Natural killer cell treated with Interleukin-12 subunit alpha and Interleukin-12 subunit beta and Interleukin-15 and Interleukin-18, amount 100 ng/mL, for 72 hours (primary cell): ENCODE measurements at regions not wholly inside any gene's neighbourhood (a gene's known extent, or its start where the extent isn't known, plus 50 kb on each side); places are given as distances from the start of the nearest gene placed in this dataset.

Experiments used
- ATAC-seq, 2 donors: fragments of 150-1000 bp; cut with Tn5 transposase in 1 of 2; sonication (Bioruptor Pico), chemical (Tn5 transposase) in 1 of 2; 2 replicates each; pipeline ENCODE4 v1.10.0; 2021
- DNase-seq: peaks from one replicate; pipeline ENCODE4 v3.0.0; 2022; ENCODE audit warnings: low spot score
- H3K27ac Mint-ChIP-seq, 2 donors: 1 replicate in 1 of 2; 2 replicates in 1 of 2; pipeline ENCODE4 v1.8.0; 2022; ENCODE audit warnings: mixed read lengths in 2 of 2, mild to moderate bottlenecking in 1 of 2, moderate library complexity in 1 of 2
- H3K27me3 Mint-ChIP-seq, 2 donors: 1 replicate in 1 of 2; 2 replicates in 1 of 2; pipeline ENCODE4 v1.8.0; 2022; ENCODE audit warnings: mixed read lengths in 2 of 2
- H3K36me3 Mint-ChIP-seq: one replicate; pipeline ENCODE4 v1.8.0; 2022; ENCODE audit warnings: mixed read lengths
- H3K4me1 Mint-ChIP-seq, 2 donors: 1 replicate in 1 of 2; 2 replicates in 1 of 2; pipeline ENCODE4 v1.8.0; 2022; ENCODE audit warnings: low read depth in 2 of 2, mixed read lengths in 2 of 2, mild to moderate bottlenecking in 1 of 2
- H3K4me3 Mint-ChIP-seq: one replicate; pipeline ENCODE4 v1.8.0; 2022; ENCODE audit warnings: mixed read lengths
- H3K9me3 Mint-ChIP-seq: 2 replicates; pipeline ENCODE4 v1.8.0; 2022; ENCODE audit warnings: mixed read lengths

DNA sequence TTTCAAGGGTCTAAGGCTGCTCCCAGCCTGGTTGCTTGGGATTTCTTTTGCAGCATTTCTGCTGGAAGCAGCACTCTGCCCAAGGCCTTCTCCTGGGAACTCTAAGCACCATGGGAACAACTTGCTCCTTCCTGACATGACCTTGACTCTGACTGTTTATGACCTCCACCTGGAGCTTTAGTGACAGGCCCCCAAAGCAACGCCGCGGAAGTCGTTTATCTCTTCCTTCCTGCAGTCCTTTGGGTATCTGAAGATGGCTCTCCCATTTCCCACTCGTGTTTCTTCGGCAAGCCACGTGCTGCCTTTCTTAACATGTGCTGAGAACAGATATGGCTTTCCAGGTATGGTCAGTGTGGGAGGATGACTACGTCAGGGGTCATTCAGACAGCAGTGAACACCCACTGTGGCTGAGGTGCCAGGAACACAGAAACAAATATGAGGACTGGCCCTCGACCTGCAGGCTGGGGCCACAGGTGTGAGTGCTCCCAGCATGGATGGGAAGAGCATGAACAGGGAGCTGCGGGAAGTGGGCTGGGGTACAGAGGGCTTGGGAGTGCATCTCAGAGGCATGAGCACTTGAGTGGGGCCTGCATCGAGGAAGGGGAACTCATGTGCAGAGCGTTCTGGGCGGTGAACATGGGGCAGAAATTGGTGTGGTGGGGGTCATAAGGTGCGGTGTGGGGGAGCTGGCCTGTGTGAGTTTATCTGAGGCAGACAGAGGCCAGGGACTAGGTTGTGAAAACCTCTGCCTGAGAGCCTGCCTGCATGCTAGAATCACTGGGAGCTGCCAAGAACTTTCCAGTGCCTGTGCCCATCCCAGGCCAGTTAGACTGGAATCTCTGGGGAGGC lies 140.5 kb downstream of the TSN start:
- ATAC-seq (no peak), DNase-seq (no peak)
- Mint-ChIP-seq H3K4me3 (no peak overlapping the region), H3K36me3 (no peaks in the 10 kb centered on the region), H3K9me3 (no peaks in the 10 kb centered on the region), H3K27ac (no peak overlapping the region), H3K27me3 (no peaks in the 10 kb centered on the region), H3K4me1 (no peaks in the 10 kb centered on the region)

DNA sequence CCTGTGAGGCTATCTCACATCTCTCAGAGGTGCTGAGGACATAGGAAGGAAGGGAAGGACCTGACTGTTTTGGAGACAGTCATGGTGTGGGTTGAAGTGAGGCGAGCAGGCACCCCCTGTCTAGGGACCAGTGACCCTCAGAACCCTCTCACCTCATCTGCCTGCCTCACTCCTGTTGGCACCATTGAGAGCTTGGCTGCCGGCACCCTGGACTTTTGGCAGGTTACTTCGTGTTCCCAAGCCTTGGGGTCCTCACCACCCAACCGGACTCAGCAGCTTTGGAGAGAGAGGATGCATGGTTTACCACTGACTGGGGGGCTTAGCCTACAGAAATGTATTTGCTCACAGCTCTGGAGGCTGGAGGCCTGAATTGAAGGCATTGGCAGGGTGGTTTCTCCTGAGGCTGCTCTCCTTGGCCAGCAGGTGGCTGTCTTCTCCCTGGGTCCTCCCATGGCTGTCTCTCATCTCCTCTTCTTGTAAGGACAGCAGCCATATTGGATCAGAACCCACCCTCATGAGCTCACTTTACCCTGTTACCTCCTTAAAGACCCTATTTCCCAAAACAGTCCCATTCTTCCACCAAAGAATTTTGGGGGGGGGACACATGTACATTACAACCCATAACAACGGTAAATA lies 142.0 kb downstream of the TSN start:
- ATAC-seq (peak in 1 of 2 donors; percentile 12), DNase-seq (no peak)
- H3K9me3 Mint-ChIP-seq = no peaks in the 10 kb centered on the region
- H3K4me1 Mint-ChIP-seq = no peaks in the 10 kb centered on the region
- H3K4me3 Mint-ChIP-seq = no peak overlapping the region
- no peaks in the 10 kb centered on the region for H3K36me3 Mint-ChIP-seq
- H3K27ac Mint-ChIP-seq = no peak overlapping the region
- no peaks in the 10 kb centered on the region for H3K27me3 Mint-ChIP-seq

- H3K9me3 Mint-ChIP-seq = no peaks in the 10 kb centered on the region
- H3K4me1 Mint-ChIP-seq = no peaks in the 10 kb centered on the region
- no peaks in the 10 kb centered on the region for H3K27me3 Mint-ChIP-seq
- no peak overlapping the region for H3K4me3 Mint-ChIP-seq
- no peak for DNase-seq
- H3K27ac Mint-ChIP-seq = no peak overlapping the region
- H3K36me3 Mint-ChIP-seq = no peaks in the 10 kb centered on the region
- no peak for ATAC-seq
Measured at GRCh38 chr2:121898483-121898882, 143.0 kb downstream of the TSN start.

GRCh38 chr2:121900391-121900790 lies 144.9 kb downstream of the TSN start:
- Mint-ChIP-seq H3K4me1 (no peaks in the 10 kb centered on the region), H3K27me3 (no peaks in the 10 kb centered on the region), H3K36me3 (no peaks in the 10 kb centered on the region), H3K9me3 (no peaks in the 10 kb centered on the region), H3K27ac (no peak overlapping the region), H3K4me3 (no peak overlapping the region)
- ATAC-seq (no peak), DNase-seq (no peak)

- H3K36me3 Mint-ChIP-seq = no peaks in the 10 kb centered on the region
- H3K4me1 Mint-ChIP-seq = no peaks in the 10 kb centered on the region
- ATAC-seq (peak in 1 of 2 donors; percentile 3), DNase-seq (no peak)
- H3K9me3 Mint-ChIP-seq = no peaks in the 10 kb centered on the region
- H3K27ac Mint-ChIP-seq = no peak overlapping the region
- H3K27me3 Mint-ChIP-seq = no peaks in the 10 kb centered on the region
- no peak overlapping the region for H3K4me3 Mint-ChIP-seq
Measured at GRCh38 chr2:121902171-121902591, 146.7 kb downstream of the TSN start.

DNA sequence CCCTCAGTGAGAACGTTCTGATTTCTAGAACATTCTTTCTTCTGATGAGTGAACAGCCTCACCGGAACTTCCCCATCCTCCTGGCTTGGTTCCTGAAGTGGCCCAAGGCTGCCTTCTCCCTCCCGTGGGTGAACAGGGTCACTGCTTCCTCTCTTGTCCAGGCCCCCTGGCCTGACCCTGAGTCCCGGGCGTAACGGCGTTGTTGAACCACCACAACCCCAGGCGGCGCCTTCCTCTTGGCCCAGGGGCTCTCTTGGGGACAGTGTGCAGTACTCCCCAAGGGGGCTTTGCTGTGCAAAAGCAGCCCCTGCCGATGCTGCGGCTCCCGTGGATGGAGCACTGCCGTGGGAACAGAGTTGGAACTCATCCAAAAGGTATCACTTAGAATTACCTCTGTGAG lies 147.2 kb downstream of the TSN start:
- ATAC-seq (peak in 1 of 2 donors; percentile 25), DNase-seq (no peak)
- Mint-ChIP-seq H3K9me3 (no peaks in the 10 kb centered on the region), H3K4me3 (no peak overlapping the region), H3K27me3 (no peaks in the 10 kb centered on the region), H3K36me3 (no peaks in the 10 kb centered on the region), H3K27ac (no peak overlapping the region), H3K4me1 (no peaks in the 10 kb centered on the region)

GRCh38 chr2:121903037-121903689 lies 147.7 kb downstream of the TSN start:
- Mint-ChIP-seq H3K4me1 (no peaks in the 10 kb centered on the region), H3K27me3 (no peaks in the 10 kb centered on the region), H3K36me3 (no peaks in the 10 kb centered on the region), H3K4me3 (no peak overlapping the region), H3K27ac (no peak overlapping the region), H3K9me3 (no peaks in the 10 kb centered on the region)
- DNase-seq (no peak), ATAC-seq (no peak)

- no peaks in the 10 kb centered on the region for H3K4me1 Mint-ChIP-seq
- no peaks in the 10 kb centered on the region for H3K27me3 Mint-ChIP-seq
- H3K27ac Mint-ChIP-seq = no peak overlapping the region
- no peaks in the 10 kb centered on the region for H3K9me3 Mint-ChIP-seq
- no peaks in the 10 kb centered on the region for H3K36me3 Mint-ChIP-seq
- H3K4me3 Mint-ChIP-seq = no peak overlapping the region
- ATAC-seq = no peak
- DNase-seq = no peak
Measured at GRCh38 chr2:121904656-121905055, 149.2 kb downstream of the TSN start.

DNA sequence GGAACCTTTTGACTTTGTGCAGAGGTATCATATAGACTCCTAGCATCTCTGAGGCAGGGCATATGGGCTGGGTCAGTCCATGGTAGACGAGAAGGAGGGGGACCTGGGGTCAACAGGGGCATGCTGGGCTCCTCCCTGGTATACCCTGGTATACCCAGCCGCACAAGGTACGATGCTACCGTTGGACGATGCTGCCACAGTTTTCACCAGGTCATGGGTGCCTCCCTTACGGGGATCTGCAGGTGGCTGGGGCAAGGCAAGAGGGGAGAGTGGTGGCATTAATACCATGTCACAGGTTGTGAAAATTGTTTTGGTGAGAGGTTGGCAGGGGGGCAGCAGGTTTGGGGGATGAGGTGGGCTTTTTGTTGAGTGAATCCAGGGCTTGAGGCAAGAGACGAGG lies 149.8 kb downstream of the TSN start:
- H3K27me3 Mint-ChIP-seq = no peaks in the 10 kb centered on the region
- ATAC-seq (no peak), DNase-seq (no peak)
- no peaks in the 10 kb centered on the region for H3K4me1 Mint-ChIP-seq
- H3K36me3 Mint-ChIP-seq = no peaks in the 10 kb centered on the region
- H3K9me3 Mint-ChIP-seq = no peaks in the 10 kb centered on the region
- no peak overlapping the region for H3K27ac Mint-ChIP-seq
- no peak overlapping the region for H3K4me3 Mint-ChIP-seq

DNA sequence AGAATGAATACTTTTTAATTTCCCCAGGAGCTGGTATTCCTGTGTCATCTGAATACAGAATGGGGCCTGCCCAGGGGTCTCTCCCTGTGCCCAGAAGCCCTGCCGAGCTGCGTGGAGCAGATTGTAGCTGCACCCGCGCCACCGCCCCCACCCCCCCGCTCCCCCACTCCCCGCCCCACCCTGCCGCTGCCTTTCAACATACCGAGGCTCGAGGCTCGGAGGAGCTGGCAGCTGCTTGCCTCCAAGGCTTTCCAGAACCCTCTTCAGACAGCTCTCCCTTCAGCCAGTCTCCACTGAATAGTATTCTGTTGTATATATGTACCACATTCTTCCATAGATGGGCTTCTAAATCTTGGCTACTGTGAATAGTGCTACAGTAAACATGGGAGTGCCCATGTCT lies 150.7 kb downstream of the TSN start:
- Mint-ChIP-seq H3K9me3 (no peaks in the 10 kb centered on the region), H3K27ac (no peak overlapping the region), H3K36me3 (no peaks in the 10 kb centered on the region), H3K4me3 (no peak overlapping the region), H3K4me1 (no peaks in the 10 kb centered on the region), H3K27me3 (no peaks in the 10 kb centered on the region)
- no peak for DNase-seq
- no peak for ATAC-seq

GRCh38 chr2:121907928-121908327 lies 152.5 kb downstream of the TSN start:
- Mint-ChIP-seq H3K27me3 (peaks cover 3% of the 10 kb centered on the region in 2 donors), H3K4me1 (no peaks in the 10 kb centered on the region), H3K4me3 (no peak overlapping the region), H3K27ac (no peak overlapping the region), H3K36me3 (no peaks in the 10 kb centered on the region), H3K9me3 (no peaks in the 10 kb centered on the region)
- DNase-seq (no peak), ATAC-seq (peak in 1 of 2 donors; percentile 7)

DNA sequence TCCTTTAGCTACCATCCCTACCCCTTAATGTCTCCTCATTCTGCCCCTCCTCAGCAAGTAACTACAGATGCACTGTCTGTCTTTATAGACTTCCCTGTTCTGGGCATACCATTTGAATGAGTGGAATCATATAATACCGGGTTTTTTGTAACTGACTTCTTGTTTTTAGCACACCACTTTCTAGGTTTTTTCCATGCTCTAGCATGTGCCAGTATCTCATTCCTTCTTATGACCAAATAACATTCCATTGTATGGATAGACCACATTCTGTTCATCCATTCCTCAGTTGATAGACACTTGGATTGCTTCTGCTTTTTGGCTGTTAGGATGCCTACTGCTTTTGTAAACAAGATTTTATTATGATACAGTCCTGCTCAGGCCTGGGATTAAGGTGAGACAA lies 154.7 kb downstream of the TSN start:
- DNase-seq = no peak
- Mint-ChIP-seq H3K4me3 (no peak overlapping the region), H3K9me3 (no peaks in the 10 kb centered on the region), H3K4me1 (no peaks in the 10 kb centered on the region), H3K27ac (no peak overlapping the region), H3K27me3 (peaks cover 5 to 11% of the 10 kb centered on the region in 2 donors), H3K36me3 (no peaks in the 10 kb centered on the region)
- ATAC-seq = no peak

- no peak for ATAC-seq
- H3K36me3 Mint-ChIP-seq = no peaks in the 10 kb centered on the region
- H3K27me3 Mint-ChIP-seq = peaks cover 5 to 11% of the 10 kb centered on the region in 2 donors
- no peaks in the 10 kb centered on the region for H3K9me3 Mint-ChIP-seq
- no peaks in the 10 kb centered on the region for H3K4me1 Mint-ChIP-seq
- no peak overlapping the region for H3K4me3 Mint-ChIP-seq
- no peak for DNase-seq
- H3K27ac Mint-ChIP-seq = no peak overlapping the region
Measured at GRCh38 chr2:121911036-121911435, 155.6 kb downstream of the TSN start.

DNA sequence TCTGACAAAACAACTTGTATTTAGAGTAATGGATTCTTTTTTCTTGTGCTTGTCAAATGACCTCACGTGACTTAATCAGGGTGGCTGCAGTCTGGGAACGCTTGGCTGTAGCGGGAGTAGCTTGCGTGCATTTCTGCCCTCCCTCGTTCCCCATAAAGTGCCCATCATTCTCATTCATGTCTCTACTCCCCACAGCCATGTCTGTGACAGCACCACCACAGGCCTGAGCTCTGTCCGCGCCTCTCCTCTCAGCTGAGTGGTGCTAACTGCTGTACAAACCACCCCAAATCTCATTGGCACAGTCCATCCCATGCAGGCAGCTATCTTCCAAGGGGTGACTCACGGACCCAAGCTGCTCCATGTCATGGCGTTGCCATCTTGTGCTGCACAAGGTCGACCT lies 161.7 kb downstream of the TSN start:
- Mint-ChIP-seq H3K9me3 (no peaks in the 10 kb centered on the region), H3K27ac (no peak overlapping the region), H3K4me1 (no peaks in the 10 kb centered on the region), H3K27me3 (peaks cover 5 to 11% of the 10 kb centered on the region in 2 donors), H3K36me3 (no peaks in the 10 kb centered on the region), H3K4me3 (no peak overlapping the region)
- ATAC-seq (no peak), DNase-seq (no peak)
